DND-41 (cell line): ENCODE measurements at regions not wholly inside any gene's neighbourhood (a gene's known extent, or its start where the extent isn't known, plus 50 kb on each side); places are given as distances from the start of the nearest gene placed in this dataset.

Source experiments
- ATAC-seq: fragments of 200-7000 bp; cut with Tn5 transposase; 3 replicates; pipeline ENCODE4 v1.9.1; 2021; ENCODE audit warnings: low read depth; ENCODE audit not compliant: insufficient read depth
- DNase-seq: peaks from one replicate; pipeline ENCODE4 v3.0.0-alpha.2; 2020
- H2AFZ ChIP-seq: 2 replicates; pipeline ENCODE4 v1.6.0; 2012; ENCODE audit warnings: low read depth, low read length
- H3K27ac ChIP-seq: 2 replicates; pipeline ENCODE4 v1.5.1; 2012; ENCODE audit warnings: low read length, inconsistent platforms
- H3K27me3 ChIP-seq: fragments of 200-600 bp; sonication (generic); 2 replicates; pipeline ENCODE4 v1.6.0; 2012; ENCODE audit warnings: low read length, mild to moderate bottlenecking, inconsistent platforms; ENCODE audit not compliant: insufficient read depth, poor library complexity
- H3K36me3 ChIP-seq: 2 replicates; pipeline ENCODE4 v1.5.1; 2012; ENCODE audit warnings: low read length, inconsistent platforms; ENCODE audit not compliant: insufficient read depth
- H3K4me1 ChIP-seq: 2 replicates; pipeline ENCODE4 v1.5.1; 2012; ENCODE audit warnings: mild to moderate bottlenecking, low read length; ENCODE audit not compliant: insufficient read depth
- H3K4me2 ChIP-seq: 2 replicates; pipeline ENCODE4 v1.6.0; 2012; ENCODE audit warnings: mild to moderate bottlenecking, moderate library complexity, low read length, inconsistent platforms; ENCODE audit not compliant: insufficient read depth
- H3K4me3 ChIP-seq, 2 experiments: fragments of 200-600 bp in 1 of 2; shearing (Covaris generic) in 1 of 2; 2 replicates each; pipeline ENCODE4 v1.5.1; 2012 to 2016; ENCODE audit warnings: inconsistent platforms in 2 of 2, low read length in 2 of 2, mild to moderate bottlenecking in 2 of 2, low read depth in 1 of 2, moderate library complexity in 1 of 2
- H3K79me2 ChIP-seq: 2 replicates; pipeline ENCODE4 v1.6.0; 2012; ENCODE audit warnings: low read length, inconsistent platforms; ENCODE audit not compliant: insufficient read depth
- H3K9ac ChIP-seq: 2 replicates; pipeline ENCODE4 v1.6.0; 2012; ENCODE audit warnings: low read depth, mild to moderate bottlenecking, inconsistent platforms, low read length, moderate library complexity
- H3K9me3 ChIP-seq: 2 replicates; pipeline ENCODE4 v1.5.1; 2012; ENCODE audit warnings: low read length, moderate library complexity, mild to moderate bottlenecking, inconsistent platforms; ENCODE audit not compliant: insufficient read depth, severe bottlenecking
- H4K20me1 ChIP-seq: 2 replicates; pipeline ENCODE4 v1.6.0; 2012; ENCODE audit warnings: low read length; ENCODE audit not compliant: insufficient read depth
- EZH2 ChIP-seq: IDR thresholded peaks from 3 replicates; pipeline ENCODE4 v1.6.1; 2012; ENCODE audit warnings: borderline replicate concordance, low read depth, mild to moderate bottlenecking, moderate library complexity, low read length, inconsistent platforms; ENCODE audit not compliant: severe bottlenecking
- TF ChIP-seq, protein P1 (sequence below): IDR thresholded peaks from 2 replicates; pipeline ENCODE4 v1.5.1; 2012; ENCODE audit warnings: borderline replicate concordance, low read length, moderate library complexity, mild to moderate bottlenecking; ENCODE audit not compliant: poor library complexity, severe bottlenecking; ENCODE audit errors: extremely low read depth

DNA sequence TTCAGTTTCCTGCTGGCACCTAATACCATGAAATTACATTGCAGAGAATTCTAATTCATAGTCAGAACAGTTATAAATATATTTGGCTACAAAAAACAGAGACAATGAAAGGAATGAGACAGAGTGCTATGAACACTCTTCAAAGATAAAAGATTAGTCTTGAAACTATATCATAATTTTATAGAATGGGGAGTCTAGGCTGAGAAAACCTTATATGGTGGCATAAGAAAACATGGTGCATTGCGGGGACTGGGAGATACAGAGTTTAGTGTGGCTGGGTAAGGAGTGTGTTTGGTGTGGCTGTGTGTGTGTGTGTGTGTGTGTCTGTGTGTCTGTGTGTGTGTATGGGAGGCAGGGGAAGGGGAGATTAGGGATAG, 64.5 kb upstream of the CTLA4 start:
- no peak for ATAC-seq
- H3K4me3 ChIP-seq = no peak overlapping the region
- H3K27me3 ChIP-seq = no peaks in the 10 kb centered on the region
- DNase-seq = no peak
- no peaks in the 10 kb centered on the region for H3K36me3 ChIP-seq
- no peaks in the 10 kb centered on the region for H3K9me3 ChIP-seq
- no peak overlapping the region for H3K9ac ChIP-seq
- TF ChIP-seq, protein P1, sequence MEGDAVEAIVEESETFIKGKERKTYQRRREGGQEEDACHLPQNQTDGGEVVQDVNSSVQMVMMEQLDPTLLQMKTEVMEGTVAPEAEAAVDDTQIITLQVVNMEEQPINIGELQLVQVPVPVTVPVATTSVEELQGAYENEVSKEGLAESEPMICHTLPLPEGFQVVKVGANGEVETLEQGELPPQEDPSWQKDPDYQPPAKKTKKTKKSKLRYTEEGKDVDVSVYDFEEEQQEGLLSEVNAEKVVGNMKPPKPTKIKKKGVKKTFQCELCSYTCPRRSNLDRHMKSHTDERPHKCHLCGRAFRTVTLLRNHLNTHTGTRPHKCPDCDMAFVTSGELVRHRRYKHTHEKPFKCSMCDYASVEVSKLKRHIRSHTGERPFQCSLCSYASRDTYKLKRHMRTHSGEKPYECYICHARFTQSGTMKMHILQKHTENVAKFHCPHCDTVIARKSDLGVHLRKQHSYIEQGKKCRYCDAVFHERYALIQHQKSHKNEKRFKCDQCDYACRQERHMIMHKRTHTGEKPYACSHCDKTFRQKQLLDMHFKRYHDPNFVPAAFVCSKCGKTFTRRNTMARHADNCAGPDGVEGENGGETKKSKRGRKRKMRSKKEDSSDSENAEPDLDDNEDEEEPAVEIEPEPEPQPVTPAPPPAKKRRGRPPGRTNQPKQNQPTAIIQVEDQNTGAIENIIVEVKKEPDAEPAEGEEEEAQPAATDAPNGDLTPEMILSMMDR = no peak
- no peak for TF ChIP-seq EZH2
- H3K79me2 ChIP-seq = no peaks in the 10 kb centered on the region
- no peak overlapping the region for H2AFZ ChIP-seq
- no peak overlapping the region for H3K4me2 ChIP-seq
- no peak overlapping the region for H3K27ac ChIP-seq
- no peaks in the 10 kb centered on the region for H4K20me1 ChIP-seq
- H3K4me1 ChIP-seq = peaks cover 43% of the 10 kb centered on the region

DNA sequence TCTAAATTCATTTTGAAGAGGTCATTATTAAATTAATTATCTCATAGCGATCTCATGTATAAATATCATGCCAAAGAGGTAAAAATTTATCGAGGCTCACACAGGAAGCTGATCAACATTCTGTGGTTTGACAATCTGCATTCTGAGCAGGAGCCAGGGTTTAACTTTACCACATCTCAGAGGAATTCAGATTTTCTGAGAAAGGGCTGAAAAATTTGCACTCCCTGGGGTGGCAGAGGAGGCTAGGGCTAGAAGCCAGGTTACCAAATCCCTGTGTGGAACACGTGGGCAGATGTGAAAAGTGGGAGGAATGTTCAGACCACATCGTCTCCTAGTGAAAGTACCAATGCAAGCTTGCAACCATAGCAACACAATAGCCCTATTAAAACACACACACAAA, 63.5 kb upstream of the CTLA4 start:
- H3K27me3 ChIP-seq = no peaks in the 10 kb centered on the region
- H3K36me3 ChIP-seq = no peaks in the 10 kb centered on the region
- peaks cover 53% of the 10 kb centered on the region for H3K4me1 ChIP-seq
- peak; percentile 82 for DNase-seq
- 0 out of 2 replicates have a peak overlapping the region, but pooled peaks have one; percentile 29 for H3K27ac ChIP-seq
- peak; percentile 89 for ATAC-seq
- H3K4me3 ChIP-seq = peak overlapping the region in 1 of 2 experiments; percentile 28; a peak in 1 of 4 replicates
- TF ChIP-seq, protein P1 = no peak
- no peak for TF ChIP-seq EZH2
- H2AFZ ChIP-seq = no peak overlapping the region
- H3K79me2 ChIP-seq = no peaks in the 10 kb centered on the region
- H3K4me2 ChIP-seq = peak overlapping the region; percentile 53
- no peaks in the 10 kb centered on the region for H4K20me1 ChIP-seq
- no peak overlapping the region; the same call in 1 of the 2 replicates for H3K9ac ChIP-seq
- no peaks in the 10 kb centered on the region for H3K9me3 ChIP-seq

DNA sequence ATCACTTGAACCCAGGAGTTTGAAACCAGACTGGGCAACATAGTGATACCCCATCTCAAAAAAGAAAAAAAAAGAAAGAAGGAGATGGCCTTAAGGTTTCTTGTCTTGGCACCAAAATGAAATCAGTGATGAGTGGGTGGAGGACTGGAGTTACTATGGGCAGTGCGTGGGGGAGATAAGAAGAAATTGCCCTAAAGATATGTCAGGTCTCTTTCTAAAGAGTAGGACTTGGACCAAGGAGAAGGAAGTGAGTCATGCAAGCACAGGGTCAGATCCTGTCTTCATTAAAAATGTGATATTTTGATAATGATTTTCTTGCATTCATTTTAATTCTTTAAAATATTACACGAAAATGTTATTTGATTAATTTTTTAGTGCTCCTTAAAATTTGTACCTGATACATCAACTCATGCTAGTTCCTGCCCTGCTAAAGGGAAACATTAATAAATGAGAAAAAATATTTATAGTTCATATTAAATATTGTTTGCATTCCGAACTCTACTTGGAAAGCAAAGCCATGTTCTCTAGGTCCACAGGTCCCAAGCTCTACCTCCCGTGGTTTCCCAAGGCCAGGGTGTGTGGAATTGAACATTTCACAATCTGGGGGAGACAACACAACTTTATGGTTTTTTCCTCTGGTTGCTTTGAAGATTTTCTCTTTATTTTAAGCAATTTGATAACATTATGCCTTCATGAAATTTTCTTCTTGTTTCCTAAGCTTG, 62.6 kb upstream of the CTLA4 start:
- Histone ChIP-seq H3K4me2 (peak overlapping the region; percentile 53), H3K79me2 (no peaks in the 10 kb centered on the region), H3K9me3 (no peaks in the 10 kb centered on the region), H4K20me1 (no peaks in the 10 kb centered on the region), H3K9ac (no peak overlapping the region; the same call in 1 of the 2 replicates), H3K27me3 (no peaks in the 10 kb centered on the region), H3K4me3 (peak overlapping the region in 1 of 2 experiments; percentile 28; a peak in 1 of 4 replicates), H3K27ac (0 out of 2 replicates have a peak overlapping the region, but pooled peaks have one; percentile 29), H2AFZ (no peak overlapping the region), H3K4me1 (peaks cover 62% of the 10 kb centered on the region), H3K36me3 (no peaks in the 10 kb centered on the region)
- no peak for DNase-seq
- no peak for ATAC-seq
- TF ChIP-seq EZH2 = no peak
- TF ChIP-seq, protein P1 = no peak

DNA sequence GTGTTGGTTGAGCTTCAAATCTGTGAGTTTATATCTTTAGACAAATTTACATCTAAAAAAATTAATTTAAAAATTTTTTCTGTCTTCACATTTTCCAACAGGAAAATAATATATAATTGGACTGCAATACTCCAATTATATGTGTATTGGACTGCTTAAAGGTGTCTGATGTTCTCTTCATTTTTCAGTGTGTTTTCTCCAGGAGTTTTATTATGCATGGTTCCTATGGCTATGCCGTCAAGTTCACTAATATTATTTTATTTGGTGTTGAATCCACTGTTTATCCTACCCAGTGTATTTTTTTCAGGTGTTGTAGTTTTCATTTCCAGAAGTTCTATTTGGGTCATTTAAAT, 62.1 kb upstream of the CTLA4 start:
- no peak overlapping the region for H3K27ac ChIP-seq
- H3K9ac ChIP-seq = no peak overlapping the region
- H3K4me2 ChIP-seq = no peak overlapping the region
- no peaks in the 10 kb centered on the region for H4K20me1 ChIP-seq
- H3K27me3 ChIP-seq = no peaks in the 10 kb centered on the region
- H2AFZ ChIP-seq = no peak overlapping the region
- no peaks in the 10 kb centered on the region for H3K79me2 ChIP-seq
- no peak for DNase-seq
- TF ChIP-seq, protein P1 = no peak
- no peak for TF ChIP-seq EZH2
- H3K4me3 ChIP-seq = no peak overlapping the region
- H3K4me1 ChIP-seq = peaks cover 66% of the 10 kb centered on the region
- no peaks in the 10 kb centered on the region for H3K36me3 ChIP-seq
- no peaks in the 10 kb centered on the region for H3K9me3 ChIP-seq
- ATAC-seq = no peak
